ENCODE measurements at regions not wholly inside any gene's neighbourhood (a gene's known extent, or its start where the extent isn't known, plus 50 kb on each side); places are given as distances from the start of the nearest gene placed in this dataset.

DNA sequence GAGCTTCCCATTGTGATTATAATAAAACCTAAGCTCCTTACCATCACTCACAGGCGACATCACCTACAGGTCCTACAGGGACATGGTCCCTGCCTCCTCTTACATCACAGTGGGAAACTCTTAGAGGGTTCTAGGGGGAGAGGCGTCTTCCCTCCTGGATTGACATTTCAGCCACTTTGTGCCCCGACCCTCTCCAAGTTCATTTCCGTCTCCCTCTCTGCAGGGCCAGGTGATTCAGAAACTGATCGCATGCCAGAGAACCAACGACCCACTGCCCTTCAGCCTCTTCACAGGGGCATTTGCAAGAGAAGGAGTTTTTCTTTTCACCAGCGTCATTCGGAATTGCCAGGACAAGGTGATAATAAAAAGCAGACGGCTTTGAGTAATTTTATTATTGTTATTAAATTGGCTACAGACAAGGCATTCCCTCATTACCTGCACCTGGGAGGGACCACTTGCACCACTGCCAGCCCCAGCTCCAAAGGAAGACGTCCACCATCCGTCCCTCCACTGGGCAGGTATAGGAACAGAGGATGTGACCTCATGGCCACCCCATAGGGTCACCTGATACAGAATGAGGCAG lies 85.8 kb upstream of the CUX1 start:
- ATAC-seq (ENCODE audit: low read depth) (no peak), DNase-seq (no peak)
- no peaks in the 10 kb centered on the region for H3K79me2 ChIP-seq (ENCODE audit: control insufficient read depth, insufficient read depth, low read length)
- no peak overlapping the region for H3K9ac ChIP-seq (ENCODE audit: low read length)
- H4K20me1 ChIP-seq (ENCODE audit: control insufficient read depth, insufficient read depth, low read length, poor library complexity, severe bottlenecking), result no peaks in the 10 kb centered on the region
- POLR2A ChIA-PET, result no interaction called here
- TF ChIP-seq EZH2 (IDR thresholded peaks at IDR 0.05; ENCODE audit: borderline replicate concordance, insufficient read depth, low read depth, low read length, poor library complexity, severe bottlenecking), result no peak
- TF ChIP-seq, protein P1, sequence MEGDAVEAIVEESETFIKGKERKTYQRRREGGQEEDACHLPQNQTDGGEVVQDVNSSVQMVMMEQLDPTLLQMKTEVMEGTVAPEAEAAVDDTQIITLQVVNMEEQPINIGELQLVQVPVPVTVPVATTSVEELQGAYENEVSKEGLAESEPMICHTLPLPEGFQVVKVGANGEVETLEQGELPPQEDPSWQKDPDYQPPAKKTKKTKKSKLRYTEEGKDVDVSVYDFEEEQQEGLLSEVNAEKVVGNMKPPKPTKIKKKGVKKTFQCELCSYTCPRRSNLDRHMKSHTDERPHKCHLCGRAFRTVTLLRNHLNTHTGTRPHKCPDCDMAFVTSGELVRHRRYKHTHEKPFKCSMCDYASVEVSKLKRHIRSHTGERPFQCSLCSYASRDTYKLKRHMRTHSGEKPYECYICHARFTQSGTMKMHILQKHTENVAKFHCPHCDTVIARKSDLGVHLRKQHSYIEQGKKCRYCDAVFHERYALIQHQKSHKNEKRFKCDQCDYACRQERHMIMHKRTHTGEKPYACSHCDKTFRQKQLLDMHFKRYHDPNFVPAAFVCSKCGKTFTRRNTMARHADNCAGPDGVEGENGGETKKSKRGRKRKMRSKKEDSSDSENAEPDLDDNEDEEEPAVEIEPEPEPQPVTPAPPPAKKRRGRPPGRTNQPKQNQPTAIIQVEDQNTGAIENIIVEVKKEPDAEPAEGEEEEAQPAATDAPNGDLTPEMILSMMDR (IDR thresholded peaks at IDR 0.05), result no peak
- H3K4me1 ChIP-seq (ENCODE audit: control insufficient read depth in 2 of 2, insufficient read depth in 2 of 2, low read length in 2 of 2), result peaks cover 0 to 5% of the 10 kb centered on the region in 2 donors
- H3K27ac Mint-ChIP-seq, result no peak overlapping the region
- no peak overlapping the region for H3K4me3 Mint-ChIP-seq
- H3K4me3 ChIP-seq (ENCODE audit: control extremely low read depth in 1 of 5, extremely low read depth in 1 of 5, insufficient read depth in 1 of 5, low read depth in 2 of 5, low read length in 4 of 5), result no peak overlapping the region
- no peaks in the 10 kb centered on the region for H3K36me3 ChIP-seq (replicated peaks in 1 of 2; ENCODE audit: control extremely low read depth in 1 of 2, control insufficient read depth in 1 of 2, extremely low read depth in 1 of 2, insufficient read depth in 2 of 2, low read length in 1 of 2)
- H3K9me3 Mint-ChIP-seq (ENCODE audit: insufficient read depth), result peaks cover 2% of the 10 kb centered on the region
- H3K27me3 Mint-ChIP-seq, result peaks cover 6% of the 10 kb centered on the region
- H3K27ac ChIP-seq (ENCODE audit: low read length in 2 of 2), result no peak overlapping the region
- no peak overlapping the region for H2AFZ ChIP-seq (ENCODE audit: insufficient read depth, low read depth, low read length, poor library complexity, severe bottlenecking)
- 94% methylated on average over 6 of the region's 11 CpGs for WGBS (ENCODE audit: insufficient coverage)
- no peaks in the 10 kb centered on the region for H3K27me3 ChIP-seq (replicated peaks in 1 of 4; ENCODE audit: control extremely low read depth in 1 of 4, control insufficient read depth in 3 of 4, insufficient read depth in 4 of 4, low read length in 3 of 4)
- intact Hi-C loops (cut with micrococcal nuclease), result no loop called here
- H3K4me2 ChIP-seq (replicated peaks; ENCODE audit: low read depth, low read length, poor library complexity, severe bottlenecking), result no peak overlapping the region
- peaks cover 4% of the 10 kb centered on the region for H3K4me1 Mint-ChIP-seq
- CTCF ChIA-PET, result interaction anchor here (1.3 kb wide), 1 partner anchor 9 kb away, joined by 3 read pairs; no protein-coding TSS in a partner anchor
- H3K9me3 ChIP-seq (ENCODE audit: control extremely low read depth in 1 of 3, control insufficient read depth in 2 of 3, insufficient read depth in 1 of 3, low read length in 2 of 3), result peaks cover 0 to 2% (median 0%) of the 10 kb centered on the region in 3 donors

DNA sequence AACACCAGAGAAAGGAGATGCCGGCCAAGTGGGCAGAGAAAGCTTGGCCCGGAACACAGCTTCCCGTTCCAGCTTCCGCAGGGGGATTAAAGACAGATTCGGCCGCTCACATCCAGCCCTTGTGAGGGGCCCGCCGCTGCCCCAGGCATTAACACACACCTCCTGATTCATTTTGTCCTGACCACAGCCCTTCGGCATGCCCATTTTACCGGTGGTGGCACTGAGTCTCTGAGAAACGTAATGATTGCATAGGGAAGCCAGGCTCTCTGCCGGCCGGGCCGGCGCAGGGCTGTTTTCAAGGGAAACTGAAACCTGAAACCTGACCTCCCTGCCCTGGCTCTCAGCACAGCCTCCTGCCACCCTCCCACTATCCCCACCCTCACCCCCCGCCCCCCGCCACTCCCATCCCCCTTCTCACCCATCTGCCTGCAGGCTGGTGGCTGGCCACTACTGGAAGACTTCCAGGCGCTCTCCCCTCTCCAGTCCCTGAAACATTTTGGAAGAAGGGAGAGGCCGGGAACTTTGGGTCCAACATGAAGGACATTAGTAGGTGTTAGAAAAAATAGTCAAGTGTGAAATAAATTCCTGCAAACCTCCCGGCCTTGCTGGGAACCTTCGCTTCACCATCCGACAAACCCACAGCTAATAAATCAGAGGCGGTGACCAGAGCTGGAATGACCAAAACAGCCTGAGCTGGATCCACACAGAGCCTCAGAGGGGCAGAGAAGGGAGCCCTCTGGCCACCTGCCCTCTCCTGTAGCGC lies 83.5 kb upstream of the CUX1 start:
- H3K9me3 ChIP-seq (ENCODE audit: control extremely low read depth in 1 of 3, control insufficient read depth in 2 of 3, insufficient read depth in 1 of 3, low read length in 2 of 3), result peaks cover 0 to 2% (median 0%) of the 10 kb centered on the region in 3 donors
- H3K36me3 ChIP-seq (replicated peaks in 1 of 2; ENCODE audit: control extremely low read depth in 1 of 2, control insufficient read depth in 1 of 2, extremely low read depth in 1 of 2, insufficient read depth in 2 of 2, low read length in 1 of 2), result no peaks in the 10 kb centered on the region
- 51% methylated on average over 16 of the region's 24 CpGs for WGBS (ENCODE audit: insufficient coverage)
- ChIA-PET CTCF (interaction anchor here (0.8 to 1.3 kb wide), 3 partner anchors 10 to 503 kb away, joined by 3 to 4 read pairs (median 3); no protein-coding TSS in a partner anchor), POLR2A (no interaction called here)
- DNase-seq (no peak), ATAC-seq (ENCODE audit: low read depth) (peak; percentile 28)
- H2AFZ ChIP-seq (ENCODE audit: insufficient read depth, low read depth, low read length, poor library complexity, severe bottlenecking), result peak overlapping the region; percentile 79
- H3K4me3 Mint-ChIP-seq, result peak overlapping the region; percentile 67
- peak overlapping the region in 3 of 5 experiments; percentile 15 to 36 (median 31) for H3K4me3 ChIP-seq (ENCODE audit: control extremely low read depth in 1 of 5, extremely low read depth in 1 of 5, insufficient read depth in 1 of 5, low read depth in 2 of 5, low read length in 4 of 5)
- no peaks in the 10 kb centered on the region for H3K79me2 ChIP-seq (ENCODE audit: control insufficient read depth, insufficient read depth, low read length)
- H3K9me3 Mint-ChIP-seq (ENCODE audit: insufficient read depth), result peaks cover 2% of the 10 kb centered on the region
- H3K27ac Mint-ChIP-seq, result no peak overlapping the region
- TF ChIP-seq, protein P1 (IDR thresholded peaks at IDR 0.05), result no peak
- no peak for TF ChIP-seq EZH2 (IDR thresholded peaks at IDR 0.05; ENCODE audit: borderline replicate concordance, insufficient read depth, low read depth, low read length, poor library complexity, severe bottlenecking)
- peak overlapping the region; percentile 65 for H3K4me2 ChIP-seq (replicated peaks; ENCODE audit: low read depth, low read length, poor library complexity, severe bottlenecking)
- no peak overlapping the region for H3K27ac ChIP-seq (ENCODE audit: low read length in 2 of 2)
- H4K20me1 ChIP-seq (ENCODE audit: control insufficient read depth, insufficient read depth, low read length, poor library complexity, severe bottlenecking), result no peaks in the 10 kb centered on the region
- H3K4me1 ChIP-seq (ENCODE audit: control insufficient read depth in 2 of 2, insufficient read depth in 2 of 2, low read length in 2 of 2), result peaks cover 0 to 5% of the 10 kb centered on the region in 2 donors
- no peaks in the 10 kb centered on the region for H3K27me3 ChIP-seq (replicated peaks in 1 of 4; ENCODE audit: control extremely low read depth in 1 of 4, control insufficient read depth in 3 of 4, insufficient read depth in 4 of 4, low read length in 3 of 4)
- intact Hi-C loops (cut with micrococcal nuclease), result no loop called here
- H3K4me1 Mint-ChIP-seq, result peaks cover 4% of the 10 kb centered on the region
- peak overlapping the region; percentile 50 for H3K9ac ChIP-seq (ENCODE audit: low read length)
- H3K27me3 Mint-ChIP-seq, result peaks cover 6% of the 10 kb centered on the region
